ENCODE measurements at regions not wholly inside any gene's neighbourhood (a gene's known extent, or its start where the extent isn't known, plus 50 kb on each side); places are given as distances from the start of the nearest gene placed in this dataset.
"Not testable (repeated sequence)": the region's sequence is repeated elsewhere in the genome, so short reads cannot be mapped to it uniquely, and the experiment has no call there.

GRCh38 chr14:36418937-36419336 lies 98.5 kb upstream of the MBIP start:
- DNase-seq (ENCODE audit: low spot score) (no peak), ATAC-seq (no peak)
- TF ChIP-seq NR2C2 (CRISPR knock-in tag; IDR thresholded peaks at IDR 0.05) (no peak), USF1 (CRISPR knock-in tag; IDR thresholded peaks at IDR 0.05) (no peak)
- Mint-ChIP-seq H3K27me3 (ENCODE audit: low read depth) (peaks cover 44% of the 10 kb centered on the region), H3K27ac (no peak overlapping the region), H3K4me3 (no peak overlapping the region), H3K36me3 (peaks cover 6% of the 10 kb centered on the region), H3K9me3 (peaks cover 27% of the 10 kb centered on the region), H3K4me1 (peaks cover 18% of the 10 kb centered on the region)
- ChIA-PET CTCF (interaction anchor here (1.1 kb wide), 1 partner anchor 11 kb away, joined by 4 read pairs; no protein-coding TSS in a partner anchor), POLR2A (no interaction called here)

GRCh38 chr14:36411951-36412350 lies 91.5 kb upstream of the MBIP start:
- peaks cover 35% of the 10 kb centered on the region for H3K36me3 Mint-ChIP-seq
- H3K4me3 Mint-ChIP-seq; CTCF ChIA-PET; DNase-seq (ENCODE audit: low spot score); ATAC-seq; H3K4me1 Mint-ChIP-seq; POLR2A ChIA-PET; H3K27ac Mint-ChIP-seq: not testable (repeated sequence)
- H3K9me3 Mint-ChIP-seq = peaks cover 63% of the 10 kb centered on the region
- H3K27me3 Mint-ChIP-seq (ENCODE audit: low read depth) = peaks cover 37% of the 10 kb centered on the region

GRCh38 chr14:36408388-36408787 lies 88.0 kb upstream of the MBIP start:
- Mint-ChIP-seq H3K4me1 (peaks cover 6% of the 10 kb centered on the region), H3K27ac (no peak overlapping the region), H3K4me3 (no peak overlapping the region), H3K36me3 (peaks cover 30% of the 10 kb centered on the region), H3K27me3 (ENCODE audit: low read depth) (peaks cover 13% of the 10 kb centered on the region), H3K9me3 (peaks cover 37% of the 10 kb centered on the region)
- TF ChIP-seq CREM (CRISPR knock-in tag; IDR thresholded peaks at IDR 0.05) (no peak), IRF2 (CRISPR knock-in tag; IDR thresholded peaks at IDR 0.05; ENCODE audit: borderline replicate concordance, low read depth) (no peak), ELF4 (CRISPR knock-in tag; IDR thresholded peaks at IDR 0.05; ENCODE audit: low read depth) (no peak), AFF4 (CRISPR knock-in tag; IDR thresholded peaks at IDR 0.05; ENCODE audit: borderline replicate concordance) (no peak), TCF7 (CRISPR knock-in tag; IDR thresholded peaks at IDR 0.05; ENCODE audit: low read depth) (no peak), ATF6 (CRISPR knock-in tag; IDR thresholded peaks at IDR 0.05) (no peak), ZNF512 (CRISPR knock-in tag; IDR thresholded peaks at IDR 0.05; ENCODE audit: borderline replicate concordance) (no peak), SOX15 (CRISPR knock-in tag; IDR thresholded peaks at IDR 0.05) (no peak), CREB1 (CRISPR knock-in tag; IDR thresholded peaks at IDR 0.05) (no peak), ARID4B (CRISPR knock-in tag; IDR thresholded peaks at IDR 0.05; ENCODE audit: borderline replicate concordance) (no peak), USF1 (CRISPR knock-in tag; IDR thresholded peaks at IDR 0.05) (no peak)
- ATAC-seq (no peak), DNase-seq (ENCODE audit: low spot score) (no peak)
- ChIA-PET POLR2A (no interaction called here), CTCF (interaction anchor here (0.6 to 1.1 kb wide), 9 partner anchors 10 to 454 kb away, joined by 3 to 5 read pairs (median 3); no protein-coding TSS in a partner anchor)
